Activated CD4-positive, alpha-beta T cell treated with anti-CD3 and anti-CD28 coated beads, Interleukin-2, Interleukin-4, amounts not matched to agents 100 ng/mL and 50 ng/mL, durations not matched to agents 16 hours and 8 hours (primary cell): ENCODE measurements at regions not wholly inside any gene's neighbourhood (a gene's known extent, or its start where the extent isn't known, plus 50 kb on each side); places are given as distances from the start of the nearest gene placed in this dataset.

Experiments used
- DNase-seq: peaks from one replicate; pipeline ENCODE4 v3.0.0-alpha.2; 2020; ENCODE audit warnings: low spot score

GRCh38 chr5:174191076-174191475 is 145.6 kb downstream of the NSG2 start:
- DNase-seq, result no peak

GRCh38 chr5:174191850-174192655 is 146.5 kb downstream of the NSG2 start:
- DNase-seq, result no peak

- no peak for DNase-seq
These were observed 147.4 kb downstream of the NSG2 start for GRCh38 chr5:174192901-174193300.

- no peak for DNase-seq
These were observed 150.0 kb downstream of the NSG2 start for GRCh38 chr5:174195517-174195916.

GRCh38 chr5:174197929-174198328 is 152.4 kb downstream of the NSG2 start:
- DNase-seq, result no peak

- no peak for DNase-seq
These were observed 153.0 kb downstream of the NSG2 start for GRCh38 chr5:174198541-174198940.

- DNase-seq, result no peak
These were observed 157.5 kb downstream of the NSG2 start for GRCh38 chr5:174202996-174203395.

GRCh38 chr5:174204535-174205313 is 159.2 kb downstream of the NSG2 start:
- DNase-seq, result no peak

GRCh38 chr5:174205939-174206338 is 160.4 kb downstream of the NSG2 start:
- DNase-seq, result no peak

GRCh38 chr5:174210596-174211276 is 165.2 kb downstream of the NSG2 start:
- DNase-seq, result no peak

- no peak for DNase-seq
These were observed 165.7 kb downstream of the NSG2 start for GRCh38 chr5:174211277-174211626.

- DNase-seq, result no peak
These were observed 172.0 kb downstream of the NSG2 start for GRCh38 chr5:174217527-174217926.

GRCh38 chr5:174218162-174218561 is 172.7 kb downstream of the NSG2 start:
- no peak for DNase-seq

GRCh38 chr5:174220417-174220816 is 174.9 kb downstream of the NSG2 start:
- no peak for DNase-seq

GRCh38 chr5:174221436-174221835 is 175.9 kb downstream of the NSG2 start:
- no peak for DNase-seq

GRCh38 chr5:174221946-174222345 is 176.4 kb downstream of the NSG2 start:
- DNase-seq, result no peak

GRCh38 chr5:174222891-174223290 is 177.4 kb downstream of the NSG2 start:
- no peak for DNase-seq

- no peak for DNase-seq
These were observed 177.8 kb downstream of the NSG2 start for GRCh38 chr5:174223355-174223754.

GRCh38 chr5:174229068-174229467 is 183.6 kb downstream of the NSG2 start:
- DNase-seq, result no peak

GRCh38 chr5:174229514-174230370 is 184.2 kb downstream of the NSG2 start:
- DNase-seq, result no peak

GRCh38 chr5:174231956-174232487 is 186.5 kb downstream of the NSG2 start:
- DNase-seq, result no peak

GRCh38 chr5:174234388-174234787 is 188.9 kb downstream of the NSG2 start:
- no peak for DNase-seq
